PC-3 (cell line): ENCODE measurements at regions not wholly inside any gene's neighbourhood (a gene's known extent, or its start where the extent isn't known, plus 50 kb on each side); places are given as distances from the start of the nearest gene placed in this dataset.

Experiments
- ATAC-seq: fragments of 200-7000 bp; cut with Tn5 transposase; 2 replicates; pipeline ENCODE4 v1.9.1; 2020; ENCODE audit warnings: mild to moderate bottlenecking, moderate library complexity
- BruUV-seq: library from RNA; stranded (reverse); fragments of 400-500 nt; replicated peaks from 2 replicates; lab custom pipeline; 2021; lab: Mats Ljungman, UMichigan
- CTCF ChIA-PET: fragments of 300-600 bp; sonication (Branson Sonifier 250); formaldehyde crosslinking; loops from one replicate; lab custom pipeline; 2022; ENCODE audit warnings: antibody characterized with exemption; lab: Charles Lee
- POLR2A ChIA-PET: fragments of 300-600 bp; sonication (Branson Sonifier 250); formaldehyde crosslinking; loops from one replicate; lab custom pipeline; 2022; ENCODE audit warnings: antibody characterized with exemption; ENCODE audit not compliant: unreplicated experiment; lab: Charles Lee
- DNase-seq: peaks from one replicate; pipeline ENCODE4 v3.0.0-alpha.2; 2015
- H2AFZ ChIP-seq: fragments of 300-600 bp; sonication (generic); 2 replicates; pipeline ENCODE4 v1.6.0; 2016; ENCODE audit warnings: antibody characterized with exemption, low read length
- H3F3A ChIP-seq: fragments of 300-600 bp; sonication (generic); one replicate; pipeline ENCODE4 v1.6.0; 2017; ENCODE audit warnings: antibody characterized with exemption, low read length, control low read depth, mild to moderate bottlenecking; ENCODE audit not compliant: unreplicated experiment
- H3K27ac ChIP-seq: fragments of 300-600 bp; sonication (generic); 2 replicates; pipeline ENCODE4 v1.5.1; 2016; ENCODE audit warnings: mild to moderate bottlenecking, low read length
- H3K27me3 ChIP-seq: fragments of 300-600 bp; sonication (generic); 2 replicates; pipeline ENCODE4 v1.6.1; 2016; ENCODE audit warnings: low read length, mixed read lengths
- H3K36me3 ChIP-seq: fragments of 300-600 bp; sonication (generic); 2 replicates; pipeline ENCODE4 v1.6.1; 2016; ENCODE audit warnings: low read depth, mixed run types, low read length, mixed read lengths
- H3K4me1 ChIP-seq: fragments of 300-600 bp; sonication (generic); 2 replicates; pipeline ENCODE4 v1.5.1; 2016; ENCODE audit warnings: low read length; ENCODE audit not compliant: insufficient read depth
- H3K4me2 ChIP-seq: fragments of 300-600 bp; sonication (generic); 2 replicates; pipeline ENCODE4 v1.6.0; 2016; ENCODE audit warnings: low read length
- H3K4me3 ChIP-seq: fragments of 300-600 bp; sonication (generic); 2 replicates; pipeline ENCODE4 v1.5.1; 2016; ENCODE audit warnings: mild to moderate bottlenecking, low read length, mixed read lengths
- H3K79me2 ChIP-seq: fragments of 300-600 bp; sonication (generic); 2 replicates; pipeline ENCODE4 v1.6.1; 2017; ENCODE audit warnings: low read length, mixed read lengths
- H3K9ac ChIP-seq: fragments of 300-600 bp; sonication (generic); 2 replicates; pipeline ENCODE4 v1.6.0; 2016; ENCODE audit warnings: mild to moderate bottlenecking, low read length
- H3K9me2 ChIP-seq: fragments of 300-600 bp; sonication (generic); replicated peaks from 2 replicates; pipeline ENCODE4 v1.6.1; 2016; ENCODE audit warnings: mixed run types, low read length, mixed read lengths
- H3K9me3 ChIP-seq: fragments of 300-600 bp; sonication (generic); 2 replicates; pipeline ENCODE4 v1.6.1; 2016; ENCODE audit warnings: low read length, mixed read lengths
- H4K20me1 ChIP-seq: fragments of 300-600 bp; sonication (generic); 2 replicates; pipeline ENCODE4 v1.6.1; 2016; ENCODE audit warnings: low read length, mixed read lengths
- EZH2 ChIP-seq: fragments of 300-600 bp; sonication (generic); IDR thresholded peaks from one replicate; pipeline ENCODE4 v1.6.1; 2017; ENCODE audit warnings: antibody characterized with exemption, mild to moderate bottlenecking, low read length; ENCODE audit not compliant: unreplicated experiment
- EZH2phosphoT487 ChIP-seq: fragments of 300-600 bp; sonication (generic); IDR thresholded peaks from 2 replicates; pipeline ENCODE4 v1.6.1; 2018; ENCODE audit warnings: mild to moderate bottlenecking, antibody characterized with exemption, low read length, borderline replicate concordance
- intact Hi-C: fragments of 100-400 bp; cut with micrococcal nuclease; formaldehyde crosslinking; loops from 2 replicates; pipeline ENCODE4 v1.9.0; 2023
- TF ChIP-seq, protein P1 (sequence below): fragments of 300-600 bp; sonication (generic); conservative IDR thresholded peaks from 2 replicates; pipeline ENCODE4 v1.5.1; 2017; ENCODE audit warnings: antibody characterized with exemption, low read depth, mild to moderate bottlenecking, low read length

DNA sequence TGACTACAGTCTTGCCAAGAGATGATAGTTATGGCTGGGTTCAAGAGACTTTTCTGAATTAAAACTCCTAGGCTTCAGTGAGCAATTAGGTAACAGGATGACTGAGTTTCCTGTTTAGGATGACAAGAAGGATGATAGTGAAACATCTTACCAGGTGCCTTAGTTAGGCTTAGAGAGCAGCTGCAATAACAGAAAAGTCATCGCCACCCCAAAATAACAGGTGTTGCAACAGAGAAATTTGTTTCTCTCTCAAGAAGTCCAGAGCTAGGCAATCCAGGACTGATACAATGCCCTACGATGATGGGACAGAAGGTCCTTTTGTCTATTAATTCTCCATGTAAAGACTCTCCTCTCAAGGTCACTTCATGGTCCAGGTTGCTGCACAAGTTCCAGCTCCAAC is 361.8 kb downstream of the CAAP1 start:
- ChIA-PET CTCF (no interaction called here), POLR2A (no interaction called here)
- H2AFZ ChIP-seq = no peak overlapping the region
- no peaks in the 10 kb centered on the region for H3K4me1 ChIP-seq
- H3K9me3 ChIP-seq = no peaks in the 10 kb centered on the region
- no peaks in the 10 kb centered on the region for H3K9me2 ChIP-seq
- H4K20me1 ChIP-seq = no peaks in the 10 kb centered on the region
- H3K36me3 ChIP-seq = no peaks in the 10 kb centered on the region
- no peaks in the 10 kb centered on the region for H3K79me2 ChIP-seq
- no peaks in the 10 kb centered on the region for H3F3A ChIP-seq
- ATAC-seq (no peak), DNase-seq (no peak)
- H3K4me3 ChIP-seq = no peak overlapping the region
- H3K27ac ChIP-seq = no peak overlapping the region
- H3K9ac ChIP-seq = no peak overlapping the region
- no TSS peak for BruUV-seq
- no peak overlapping the region for H3K4me2 ChIP-seq
- H3K27me3 ChIP-seq = no peaks in the 10 kb centered on the region
- intact Hi-C loops = no loop called here
- TF ChIP-seq EZH2 (no peak), EZH2phosphoT487 (no peak)
- TF ChIP-seq, protein P1, sequence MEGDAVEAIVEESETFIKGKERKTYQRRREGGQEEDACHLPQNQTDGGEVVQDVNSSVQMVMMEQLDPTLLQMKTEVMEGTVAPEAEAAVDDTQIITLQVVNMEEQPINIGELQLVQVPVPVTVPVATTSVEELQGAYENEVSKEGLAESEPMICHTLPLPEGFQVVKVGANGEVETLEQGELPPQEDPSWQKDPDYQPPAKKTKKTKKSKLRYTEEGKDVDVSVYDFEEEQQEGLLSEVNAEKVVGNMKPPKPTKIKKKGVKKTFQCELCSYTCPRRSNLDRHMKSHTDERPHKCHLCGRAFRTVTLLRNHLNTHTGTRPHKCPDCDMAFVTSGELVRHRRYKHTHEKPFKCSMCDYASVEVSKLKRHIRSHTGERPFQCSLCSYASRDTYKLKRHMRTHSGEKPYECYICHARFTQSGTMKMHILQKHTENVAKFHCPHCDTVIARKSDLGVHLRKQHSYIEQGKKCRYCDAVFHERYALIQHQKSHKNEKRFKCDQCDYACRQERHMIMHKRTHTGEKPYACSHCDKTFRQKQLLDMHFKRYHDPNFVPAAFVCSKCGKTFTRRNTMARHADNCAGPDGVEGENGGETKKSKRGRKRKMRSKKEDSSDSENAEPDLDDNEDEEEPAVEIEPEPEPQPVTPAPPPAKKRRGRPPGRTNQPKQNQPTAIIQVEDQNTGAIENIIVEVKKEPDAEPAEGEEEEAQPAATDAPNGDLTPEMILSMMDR = no peak

DNA sequence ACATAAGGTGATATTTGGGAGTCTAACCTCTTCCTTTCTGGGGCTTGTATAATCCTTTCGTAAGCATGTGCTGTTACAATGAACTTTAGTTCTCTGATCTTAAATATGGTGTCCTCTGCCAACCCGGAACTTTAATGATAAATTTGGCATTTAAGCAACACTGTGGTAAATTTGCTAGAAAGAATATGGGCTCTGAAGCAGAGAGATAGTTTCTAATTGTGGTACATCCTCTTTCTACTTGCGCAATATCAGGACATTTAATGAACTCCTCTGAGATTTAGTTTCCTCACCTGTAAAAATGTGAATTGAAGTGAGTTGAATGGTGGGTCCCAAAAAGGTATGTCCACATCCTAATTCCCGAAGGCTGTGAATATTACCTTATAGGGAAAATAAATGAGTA is 364.7 kb downstream of the CAAP1 start:
- ChIA-PET POLR2A (no interaction called here), CTCF (no interaction called here)
- no peak overlapping the region for H3K4me3 ChIP-seq
- H3K36me3 ChIP-seq = no peaks in the 10 kb centered on the region
- DNase-seq (no peak), ATAC-seq (no peak)
- no peaks in the 10 kb centered on the region for H3F3A ChIP-seq
- no peaks in the 10 kb centered on the region for H3K9me3 ChIP-seq
- H3K4me1 ChIP-seq = no peaks in the 10 kb centered on the region
- no peaks in the 10 kb centered on the region for H3K79me2 ChIP-seq
- no TSS peak for BruUV-seq
- H3K9me2 ChIP-seq = no peaks in the 10 kb centered on the region
- no peak overlapping the region for H2AFZ ChIP-seq
- H3K27me3 ChIP-seq = no peaks in the 10 kb centered on the region
- H3K27ac ChIP-seq = no peak overlapping the region
- no peaks in the 10 kb centered on the region for H4K20me1 ChIP-seq
- H3K4me2 ChIP-seq = no peak overlapping the region
- intact Hi-C loops = no loop called here
- no peak overlapping the region for H3K9ac ChIP-seq
- TF ChIP-seq, protein P1 = no peak
- no peak for TF ChIP-seq EZH2
- TF ChIP-seq EZH2phosphoT487 = no peak

DNA sequence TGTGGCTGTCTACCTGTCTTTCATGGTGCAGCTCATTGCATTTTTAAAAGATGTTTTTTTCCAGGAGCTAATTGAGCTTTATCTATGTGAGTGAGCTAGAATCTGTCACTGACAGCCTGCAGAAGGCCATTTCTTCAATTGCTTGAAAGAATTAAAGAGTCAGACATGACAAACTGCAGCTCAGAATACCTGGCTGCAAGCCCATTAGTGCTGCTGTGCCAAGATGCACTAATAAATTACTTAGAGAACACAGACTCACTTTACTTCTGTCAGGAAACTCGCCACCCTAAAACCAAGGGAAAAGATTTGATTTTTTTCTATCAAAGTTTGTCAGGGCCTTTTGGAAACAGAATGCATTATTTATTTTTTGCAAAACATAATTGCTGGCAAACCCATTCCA is 368.3 kb downstream of the CAAP1 start:
- Histone ChIP-seq H3K4me2 (no peak overlapping the region), H3F3A (no peaks in the 10 kb centered on the region), H2AFZ (no peak overlapping the region), H3K79me2 (no peaks in the 10 kb centered on the region), H3K36me3 (no peaks in the 10 kb centered on the region), H3K9me3 (no peaks in the 10 kb centered on the region), H3K27me3 (no peaks in the 10 kb centered on the region), H4K20me1 (no peaks in the 10 kb centered on the region), H3K4me3 (no peak overlapping the region), H3K9me2 (no peaks in the 10 kb centered on the region), H3K27ac (no peak overlapping the region), H3K4me1 (no peaks in the 10 kb centered on the region), H3K9ac (no peak overlapping the region)
- no peak for DNase-seq
- no peak for ATAC-seq
- ChIA-PET CTCF (no interaction called here), POLR2A (no interaction called here)
- BruUV-seq = no TSS peak
- intact Hi-C loops = no loop called here
- TF ChIP-seq, protein P1 = no peak
- TF ChIP-seq EZH2 (no peak), EZH2phosphoT487 (no peak)
